ENCODE measurements at regions not wholly inside any gene's neighbourhood (a gene's known extent, or its start where the extent isn't known, plus 50 kb on each side); places are given as distances from the start of the nearest gene placed in this dataset.
A peak's percentile ranks its signal among the peaks of the same experiment; 100 is the strongest.
"Not testable (repeated sequence)": the region's sequence is repeated elsewhere in the genome, so short reads cannot be mapped to it uniquely, and the experiment has no call there.

DNA sequence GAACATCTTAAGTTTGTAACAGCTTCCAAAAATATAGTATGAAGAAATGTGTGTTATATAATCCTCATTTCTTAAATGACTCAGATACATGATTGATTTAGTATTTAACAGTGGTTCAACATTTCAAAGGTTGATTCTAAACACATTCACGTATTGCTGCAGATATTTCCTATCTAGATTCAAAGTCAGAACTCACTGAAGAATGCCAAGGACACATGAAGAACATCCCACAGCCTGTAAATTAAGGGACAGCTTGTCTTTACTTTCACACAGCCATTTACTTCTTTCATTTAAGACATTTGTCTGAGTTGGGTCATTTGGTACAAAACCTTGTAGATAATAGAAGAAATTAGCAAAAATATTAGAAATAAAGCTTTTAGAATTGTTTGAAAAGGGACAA lies 66.9 kb upstream of the CPSF6 start:
- H3K4me3 ChIP-seq (ENCODE audit: control insufficient read depth, low read depth, low read length): no peak overlapping the region
- TF ChIP-seq, protein P1, sequence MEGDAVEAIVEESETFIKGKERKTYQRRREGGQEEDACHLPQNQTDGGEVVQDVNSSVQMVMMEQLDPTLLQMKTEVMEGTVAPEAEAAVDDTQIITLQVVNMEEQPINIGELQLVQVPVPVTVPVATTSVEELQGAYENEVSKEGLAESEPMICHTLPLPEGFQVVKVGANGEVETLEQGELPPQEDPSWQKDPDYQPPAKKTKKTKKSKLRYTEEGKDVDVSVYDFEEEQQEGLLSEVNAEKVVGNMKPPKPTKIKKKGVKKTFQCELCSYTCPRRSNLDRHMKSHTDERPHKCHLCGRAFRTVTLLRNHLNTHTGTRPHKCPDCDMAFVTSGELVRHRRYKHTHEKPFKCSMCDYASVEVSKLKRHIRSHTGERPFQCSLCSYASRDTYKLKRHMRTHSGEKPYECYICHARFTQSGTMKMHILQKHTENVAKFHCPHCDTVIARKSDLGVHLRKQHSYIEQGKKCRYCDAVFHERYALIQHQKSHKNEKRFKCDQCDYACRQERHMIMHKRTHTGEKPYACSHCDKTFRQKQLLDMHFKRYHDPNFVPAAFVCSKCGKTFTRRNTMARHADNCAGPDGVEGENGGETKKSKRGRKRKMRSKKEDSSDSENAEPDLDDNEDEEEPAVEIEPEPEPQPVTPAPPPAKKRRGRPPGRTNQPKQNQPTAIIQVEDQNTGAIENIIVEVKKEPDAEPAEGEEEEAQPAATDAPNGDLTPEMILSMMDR (conservative IDR thresholded peaks at IDR 0.05; ENCODE audit: control insufficient read depth, insufficient read depth, low read depth, low read length): no peak
- no peak for DNase-seq (ENCODE audit: low read depth)

DNA sequence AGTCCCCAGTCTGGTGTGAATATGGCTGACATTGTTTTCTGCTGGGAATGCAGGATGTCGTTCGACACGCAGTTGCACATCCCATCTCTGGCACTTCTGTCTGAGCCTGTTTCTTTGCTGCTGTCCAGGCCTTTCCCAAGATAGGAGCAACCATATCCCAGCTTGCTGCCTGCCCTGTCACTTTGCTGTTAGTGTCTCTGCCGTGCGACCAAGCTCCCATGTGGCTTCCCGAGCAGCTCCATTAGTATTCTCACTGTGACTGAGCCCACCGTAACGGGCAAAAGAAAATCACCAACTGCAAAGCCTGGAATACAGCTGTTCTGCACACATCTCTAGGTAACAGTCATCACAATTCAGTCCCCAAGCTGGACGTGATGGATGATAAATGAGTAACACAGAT lies 66.0 kb upstream of the CPSF6 start:
- no peak overlapping the region for H3K4me3 ChIP-seq (ENCODE audit: control insufficient read depth, low read depth, low read length)

DNA sequence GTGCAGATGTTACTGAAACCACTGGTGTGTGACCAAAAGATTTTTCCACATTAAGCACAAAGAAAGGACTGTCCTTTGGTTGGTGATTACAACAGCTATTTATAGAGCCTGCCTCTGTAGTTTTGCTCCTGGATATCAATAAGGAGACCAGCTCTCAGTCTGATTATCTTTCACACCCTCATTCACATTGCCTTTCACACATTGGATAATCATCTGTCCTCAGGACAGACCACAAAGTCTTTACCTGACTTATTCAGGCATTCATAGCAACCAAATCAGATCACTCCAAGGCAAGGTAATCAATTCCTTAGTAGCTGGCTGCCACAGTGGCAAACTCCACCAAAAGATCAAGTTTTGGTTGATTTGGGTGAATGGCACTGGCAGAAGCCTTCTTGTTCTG lies 59.6 kb upstream of the CPSF6 start:
- DNase-seq (ENCODE audit: low read depth): no peak
- TF ChIP-seq, protein P1 (conservative IDR thresholded peaks at IDR 0.05; ENCODE audit: control insufficient read depth, insufficient read depth, low read depth, low read length): no peak
- H3K4me3 ChIP-seq (ENCODE audit: control insufficient read depth, low read depth, low read length): no peak overlapping the region

More for the DNA sequence above, 66.0 kb upstream of the CPSF6 start:
- TF ChIP-seq, protein P1 (conservative IDR thresholded peaks at IDR 0.05; ENCODE audit: control insufficient read depth, insufficient read depth, low read depth, low read length): no peak
- no peak for DNase-seq (ENCODE audit: low read depth)

DNA sequence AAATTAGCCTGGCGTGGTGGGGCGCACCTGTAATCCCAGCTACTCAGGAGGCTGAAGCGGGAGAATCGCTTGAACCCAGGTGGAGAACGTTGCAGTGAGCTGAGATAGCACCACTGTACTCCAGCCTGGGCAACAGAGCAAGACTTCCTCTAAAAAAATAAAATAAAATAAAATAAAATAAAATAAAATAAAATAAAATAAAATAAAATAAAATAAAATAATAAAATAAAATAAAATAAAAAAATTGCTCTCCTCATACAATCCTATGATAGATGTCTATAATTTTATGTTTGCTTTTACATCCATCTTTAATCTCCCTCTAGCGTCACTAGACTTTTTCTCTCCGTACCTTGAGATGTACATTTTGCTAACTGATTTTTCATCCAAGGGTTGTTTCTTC lies 51.8 kb upstream of the CPSF6 start:
- H3K4me3 ChIP-seq (ENCODE audit: control insufficient read depth, low read depth, low read length); DNase-seq (ENCODE audit: low read depth): not testable (repeated sequence)

DNA sequence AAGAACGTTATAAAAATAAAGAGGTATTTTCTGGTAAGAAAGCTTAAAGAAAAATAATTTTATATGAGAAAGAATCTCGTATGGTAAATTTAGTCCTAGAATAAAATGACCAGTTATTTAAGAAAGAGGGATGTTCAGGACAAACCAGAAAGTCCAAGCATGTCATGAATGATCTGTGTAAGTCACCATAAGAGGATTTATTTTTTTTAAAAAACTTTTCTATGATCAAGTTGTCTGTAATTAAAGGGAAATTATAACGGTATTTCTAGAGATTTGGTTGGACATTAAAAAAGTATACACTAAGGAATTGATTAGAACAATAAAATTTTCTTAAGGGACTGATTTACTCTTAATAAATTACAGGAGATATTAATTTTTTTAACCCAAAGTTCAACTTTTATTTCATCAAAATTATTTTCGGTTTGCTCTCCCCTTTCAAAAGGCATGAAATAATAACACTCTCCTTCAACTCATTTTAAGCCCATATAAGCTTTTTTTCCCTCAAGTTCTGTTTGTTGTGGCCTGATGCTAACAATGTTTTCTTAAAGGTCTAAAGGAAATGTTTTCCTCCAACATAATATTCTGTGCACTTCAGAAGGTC lies 49.9 kb upstream of the CPSF6 start:
- no peak overlapping the region for H3K4me3 ChIP-seq (ENCODE audit: control insufficient read depth, low read depth, low read length)
- DNase-seq (ENCODE audit: low read depth): peak; percentile 10
- TF ChIP-seq, protein P1 (conservative IDR thresholded peaks at IDR 0.05; ENCODE audit: control insufficient read depth, insufficient read depth, low read depth, low read length): no peak
